GM12878 (cell line): ENCODE measurements at regions not wholly inside any gene's neighbourhood (a gene's known extent, or its start where the extent isn't known, plus 50 kb on each side); places are given as distances from the start of the nearest gene placed in this dataset.

Source experiments
- ATAC-seq: fragments of 200-7000 bp; cut with Tn5 transposase; 3 replicates; pipeline ENCODE4 v1.9.1; 2020; ENCODE audit warnings: mild to moderate bottlenecking, moderate library complexity
- BruUV-seq: library from RNA; stranded (reverse); fragments of 400-500 nt; replicated peaks from 2 replicates; lab custom pipeline; 2021; lab: Mats Ljungman, UMichigan
- CTCF ChIA-PET: fragments of 300-600 bp; sonication (Branson Sonifier 250); formaldehyde crosslinking; extraction: SDS; loops from one replicate; lab custom pipeline; 2021; ENCODE audit warnings: inconsistent platforms; lab: Yijun Ruan, JAX
- POLR2A ChIA-PET: fragments of 350-600 bp; formaldehyde crosslinking; extraction: SDS; loops from one replicate; lab custom pipeline; 2021; ENCODE audit warnings: inconsistent platforms; lab: Charles Lee
- RAD21 ChIA-PET: fragments of 300-600 bp; sonication (Branson Sonifier 250); formaldehyde crosslinking; loops from one replicate; lab custom pipeline; 2023; ENCODE audit warnings: antibody characterized with exemption; ENCODE audit not compliant: unreplicated experiment; lab: Charles Lee
- SMC1A ChIA-PET: fragments of 300-600 bp; sonication (Branson Sonifier 250); formaldehyde crosslinking; loops from one replicate; lab custom pipeline; 2023; ENCODE audit not compliant: unreplicated experiment, uncharacterized antibody; lab: Charles Lee
- DNase-seq: peaks from one replicate; pipeline ENCODE4 v3.0.0-alpha.2; 2011; ENCODE audit warnings: low read depth, low spot score
- FAIRE-seq: peaks from 3 replicates; lab custom pipeline; 2011; peaks lifted over from hg19 to GRCh38; lab: Jason Lieb, UNC
- H2AFZ ChIP-seq: 2 replicates; pipeline ENCODE4 v1.6.0; 2011; ENCODE audit warnings: low read depth, low read length, control low read depth; ENCODE audit not compliant: control insufficient read depth
- H3K27ac ChIP-seq: 2 replicates; pipeline ENCODE4 v1.5.1; 2011; ENCODE audit warnings: control low read depth; ENCODE audit not compliant: control insufficient read depth, insufficient read depth
- H3K27me3 ChIP-seq, 2 experiments: replicated peaks in 1 of 2; 2 replicates each; pipeline versions ENCODE4 v1.6.0 to v1.6.1; 2011; ENCODE audit warnings: low read length in 1 of 2; ENCODE audit not compliant: control insufficient read depth in 2 of 2, insufficient read depth in 2 of 2
- H3K36me3 ChIP-seq, 2 experiments: 2 replicates each; pipeline ENCODE4 v1.5.1; 2011; ENCODE audit warnings: low read length in 1 of 2; ENCODE audit not compliant: control insufficient read depth in 2 of 2, insufficient read depth in 2 of 2
- H3K4me1 ChIP-seq: 2 replicates; pipeline ENCODE4 v1.6.1; 2011; ENCODE audit warnings: mild to moderate bottlenecking, low read length, moderate library complexity, mixed read lengths; ENCODE audit not compliant: control insufficient read depth, insufficient read depth
- H3K4me2 ChIP-seq: 2 replicates; pipeline ENCODE4 v1.6.0; 2011; ENCODE audit warnings: control low read depth; ENCODE audit not compliant: control insufficient read depth, insufficient read depth
- H3K4me3 ChIP-seq: fragments of 200-600 bp; sonication (generic); 2 replicates; pipeline ENCODE4 v1.5.1; 2016
- H3K79me2 ChIP-seq: 2 replicates; pipeline ENCODE4 v1.6.0; 2011; ENCODE audit warnings: low read length; ENCODE audit not compliant: control insufficient read depth, insufficient read depth
- H3K9ac ChIP-seq: 2 replicates; pipeline ENCODE4 v1.8.0; 2011; ENCODE audit warnings: low read length, control low read depth, mixed read lengths; ENCODE audit not compliant: control insufficient read depth, insufficient read depth
- H3K9me3 ChIP-seq: replicated peaks from 3 replicates; pipeline ENCODE4 v1.5.1; 2011; ENCODE audit warnings: mild to moderate bottlenecking, low read length; ENCODE audit not compliant: control insufficient read depth, insufficient read depth
- H4K20me1 ChIP-seq: 2 replicates; pipeline ENCODE4 v1.6.0; 2011; ENCODE audit not compliant: control insufficient read depth, insufficient read depth
- CREM ChIP-seq: IDR thresholded peaks from 2 replicates; pipeline ENCODE4 v1.6.1; 2014; ENCODE audit warnings: antibody characterized with exemption, low read depth
- CUX1 ChIP-seq: IDR thresholded peaks from 2 replicates; pipeline ENCODE4 v1.6.1; 2012; ENCODE audit warnings: improper control_type of control experiment, low read depth, low read length; ENCODE audit not compliant: insufficient replicate concordance
- DPF2 ChIP-seq: fragments of 450-650 bp; IDR thresholded peaks from 2 replicates; pipeline ENCODE4 v1.6.1; 2017; ENCODE audit warnings: mild to moderate bottlenecking
- FOXK2 ChIP-seq: fragments of 450-650 bp; IDR thresholded peaks from 2 replicates; pipeline ENCODE4 v1.6.1; 2017; ENCODE audit warnings: mild to moderate bottlenecking, moderate library complexity
- IRF4 ChIP-seq: IDR thresholded peaks from 2 replicates; pipeline ENCODE4 v1.6.1; 2011; ENCODE audit warnings: low read depth, low read length
- NFYB ChIP-seq: IDR thresholded peaks from 2 replicates; pipeline ENCODE4 v1.6.1; 2011; ENCODE audit warnings: low read depth, mild to moderate bottlenecking, low read length, improper control_type of control experiment, moderate library complexity; ENCODE audit not compliant: insufficient read depth
- RAD21 ChIP-seq: IDR thresholded peaks from 2 replicates; pipeline ENCODE4 v1.6.1; 2011; ENCODE audit warnings: mild to moderate bottlenecking, low read depth, low read length, moderate library complexity; ENCODE audit not compliant: insufficient read depth
- SUZ12 ChIP-seq: fragments of 200-600 bp; sonication (generic); IDR thresholded peaks from one replicate; pipeline ENCODE4 v1.6.1; 2018; ENCODE audit warnings: antibody characterized with exemption, mild to moderate bottlenecking; ENCODE audit not compliant: unreplicated experiment
- TCF3 ChIP-seq: IDR thresholded peaks from 2 replicates; pipeline ENCODE4 v1.6.1; 2012; ENCODE audit warnings: low read depth, mild to moderate bottlenecking, low read length, borderline replicate concordance; ENCODE audit not compliant: insufficient read depth
- ZBTB40 ChIP-seq: fragments of 450-650 bp; IDR thresholded peaks from 2 replicates; pipeline ENCODE4 v1.6.1; 2016; ENCODE audit warnings: mild to moderate bottlenecking, moderate library complexity, borderline replicate concordance
- ZNF207 ChIP-seq: fragments of 450-650 bp; IDR thresholded peaks from 2 replicates; pipeline ENCODE4 v1.6.1; 2014; ENCODE audit warnings: antibody characterized with exemption, mild to moderate bottlenecking, borderline replicate concordance
- ZNF217 ChIP-seq: fragments of 450-650 bp; IDR thresholded peaks from 2 replicates; pipeline ENCODE4 v1.6.1; 2017; ENCODE audit warnings: antibody characterized with exemption, mild to moderate bottlenecking
- ZNF24 ChIP-seq: fragments of 450-650 bp; IDR thresholded peaks from 2 replicates; pipeline ENCODE4 v1.6.1; 2017; ENCODE audit warnings: antibody characterized with exemption, mild to moderate bottlenecking
- in situ Hi-C: fragments of 300-500 bp; cut with MboI; formaldehyde crosslinking; loops from 9 replicates; pipeline ENCODE4 v1.14.3; 2018; ENCODE audit warnings: mixed read lengths
- intact Hi-C: fragments of 100-400 bp; cut with micrococcal nuclease; formaldehyde crosslinking; loops from one replicate; pipeline ENCODE4 v1.14.2; 2022; ENCODE audit not compliant: unreplicated experiment
- TF ChIP-seq, protein P1 (sequence below): fragments of 450-650 bp; formaldehyde crosslinking; IDR thresholded peaks from 2 replicates; pipeline ENCODE4 v1.5.0; 2022; ENCODE audit warnings: mild to moderate bottlenecking, missing genetic modification characterization

- CTCF ChIA-PET, result no interaction called here
- no peaks in the 10 kb centered on the region for H4K20me1 ChIP-seq
- TF ChIP-seq TCF3 (no peak), FOXK2 (no peak), ZNF24 (no peak), ZNF217 (no peak), CREM (no peak), NFYB (no peak), ZBTB40 (no peak), SUZ12 (no peak), RAD21 (no peak), CUX1 (no peak), IRF4 (no peak), ZNF207 (no peak), DPF2 (no peak)
- TF ChIP-seq, protein P1, sequence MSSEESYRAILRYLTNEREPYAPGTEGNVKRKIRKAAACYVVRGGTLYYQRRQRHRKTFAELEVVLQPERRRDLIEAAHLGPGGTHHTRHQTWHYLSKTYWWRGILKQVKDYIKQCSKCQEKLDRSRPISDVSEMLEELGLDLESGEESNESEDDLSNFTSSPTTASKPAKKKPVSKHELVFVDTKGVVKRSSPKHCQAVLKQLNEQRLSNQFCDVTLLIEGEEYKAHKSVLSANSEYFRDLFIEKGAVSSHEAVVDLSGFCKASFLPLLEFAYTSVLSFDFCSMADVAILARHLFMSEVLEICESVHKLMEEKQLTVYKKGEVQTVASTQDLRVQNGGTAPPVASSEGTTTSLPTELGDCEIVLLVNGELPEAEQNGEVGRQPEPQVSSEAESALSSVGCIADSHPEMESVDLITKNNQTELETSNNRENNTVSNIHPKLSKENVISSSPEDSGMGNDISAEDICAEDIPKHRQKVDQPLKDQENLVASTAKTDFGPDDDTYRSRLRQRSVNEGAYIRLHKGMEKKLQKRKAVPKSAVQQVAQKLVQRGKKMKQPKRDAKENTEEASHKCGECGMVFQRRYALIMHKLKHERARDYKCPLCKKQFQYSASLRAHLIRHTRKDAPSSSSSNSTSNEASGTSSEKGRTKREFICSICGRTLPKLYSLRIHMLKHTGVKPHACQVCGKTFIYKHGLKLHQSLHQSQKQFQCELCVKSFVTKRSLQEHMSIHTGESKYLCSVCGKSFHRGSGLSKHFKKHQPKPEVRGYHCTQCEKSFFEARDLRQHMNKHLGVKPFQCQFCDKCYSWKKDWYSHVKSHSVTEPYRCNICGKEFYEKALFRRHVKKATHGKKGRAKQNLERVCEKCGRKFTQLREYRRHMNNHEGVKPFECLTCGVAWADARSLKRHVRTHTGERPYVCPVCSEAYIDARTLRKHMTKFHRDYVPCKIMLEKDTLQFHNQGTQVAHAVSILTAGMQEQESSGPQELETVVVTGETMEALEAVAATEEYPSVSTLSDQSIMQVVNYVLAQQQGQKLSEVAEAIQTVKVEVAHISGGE (CRISPR knock-in tag), result no peak
Observed at GRCh38 chr2:147204102-147204501, 640.7 kb upstream of the ACVR2A start.

More at GRCh38 chr2:147204102-147204501, 640.7 kb upstream of the ACVR2A start:
- ChIA-PET SMC1A (no interaction called here), RAD21 (no interaction called here), POLR2A (no interaction called here)
- Histone ChIP-seq H3K79me2 (no peaks in the 10 kb centered on the region), H3K27ac (no peak overlapping the region), H3K9me3 (peaks cover 6% of the 10 kb centered on the region; the same call in 2 of the 3 replicates), H3K27me3 (no peaks in the 10 kb centered on the region), H3K4me2 (no peak overlapping the region), H3K9ac (no peak overlapping the region), H3K36me3 (no peaks in the 10 kb centered on the region), H2AFZ (no peak overlapping the region), H3K4me3 (no peak overlapping the region), H3K4me1 (no peaks in the 10 kb centered on the region)
- intact Hi-C loops, result no loop called here
- FAIRE-seq, result no peak
- BruUV-seq, result no TSS peak
- no peak for DNase-seq
- ATAC-seq, result no peak
- in situ Hi-C loops, result no loop called here
